Gastroesophageal sphincter (tissue), 3 donors: ENCODE measurements at regions not wholly inside any gene's neighbourhood (a gene's known extent, or its start where the extent isn't known, plus 50 kb on each side); places are given as distances from the start of the nearest gene placed in this dataset.

Source experiments
- EP300 ChIP-seq: sonication (generic); formaldehyde crosslinking; IDR thresholded peaks from one replicate; pipeline ENCODE4 v1.6.1; 2017; ENCODE audit warnings: antibody characterized with exemption, mild to moderate bottlenecking
- POLR2A ChIP-seq, 2 donors: fragments of 450-650 bp; IDR thresholded peaks; one replicate each; pipeline ENCODE4 v1.6.1; 2017; ENCODE audit warnings: antibody characterized with exemption in 2 of 2, mild to moderate bottlenecking in 2 of 2, moderate library complexity in 1 of 2
- POLR2AphosphoS5 ChIP-seq: sonication (generic); formaldehyde crosslinking; IDR thresholded peaks from one replicate; pipeline ENCODE4 v1.6.1; 2017; ENCODE audit warnings: antibody characterized with exemption
- TF ChIP-seq, protein P1 (sequence below), 4 experiments: fragments of 200-600 bp in 2 of 4; fragments of 450-650 bp in 2 of 4; sonication (generic) in 1 of 4; IDR thresholded peaks; one replicate each; pipeline ENCODE4 v1.5.1; 2017 to 2019; ENCODE audit warnings: antibody characterized with exemption in 4 of 4, mild to moderate bottlenecking in 2 of 4, moderate library complexity in 2 of 4

DNA sequence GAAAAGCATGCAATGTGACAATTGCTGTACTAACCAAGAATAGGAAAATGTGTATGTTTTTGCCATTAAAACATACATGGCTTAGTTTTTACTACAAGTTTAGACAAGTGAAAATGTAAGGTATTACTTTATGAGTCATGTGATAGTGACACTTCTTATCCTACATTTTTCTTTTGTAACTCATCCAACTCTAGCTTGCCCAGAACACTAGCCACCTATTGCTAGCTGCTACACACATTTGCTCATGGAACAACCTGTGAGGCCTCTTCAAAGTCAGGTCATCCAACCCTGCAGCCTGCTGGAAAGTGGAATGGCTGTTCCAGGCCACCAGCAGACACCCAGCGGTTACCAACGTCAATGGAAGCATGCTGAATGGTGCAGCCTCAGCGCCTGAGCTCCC is 1043.9 kb downstream of the TMEM182 start:
- TF ChIP-seq POLR2AphosphoS5 (no peak), POLR2A (IDR thresholded peaks at IDR 0.05) (no peak), EP300 (no peak)
- TF ChIP-seq, protein P1, sequence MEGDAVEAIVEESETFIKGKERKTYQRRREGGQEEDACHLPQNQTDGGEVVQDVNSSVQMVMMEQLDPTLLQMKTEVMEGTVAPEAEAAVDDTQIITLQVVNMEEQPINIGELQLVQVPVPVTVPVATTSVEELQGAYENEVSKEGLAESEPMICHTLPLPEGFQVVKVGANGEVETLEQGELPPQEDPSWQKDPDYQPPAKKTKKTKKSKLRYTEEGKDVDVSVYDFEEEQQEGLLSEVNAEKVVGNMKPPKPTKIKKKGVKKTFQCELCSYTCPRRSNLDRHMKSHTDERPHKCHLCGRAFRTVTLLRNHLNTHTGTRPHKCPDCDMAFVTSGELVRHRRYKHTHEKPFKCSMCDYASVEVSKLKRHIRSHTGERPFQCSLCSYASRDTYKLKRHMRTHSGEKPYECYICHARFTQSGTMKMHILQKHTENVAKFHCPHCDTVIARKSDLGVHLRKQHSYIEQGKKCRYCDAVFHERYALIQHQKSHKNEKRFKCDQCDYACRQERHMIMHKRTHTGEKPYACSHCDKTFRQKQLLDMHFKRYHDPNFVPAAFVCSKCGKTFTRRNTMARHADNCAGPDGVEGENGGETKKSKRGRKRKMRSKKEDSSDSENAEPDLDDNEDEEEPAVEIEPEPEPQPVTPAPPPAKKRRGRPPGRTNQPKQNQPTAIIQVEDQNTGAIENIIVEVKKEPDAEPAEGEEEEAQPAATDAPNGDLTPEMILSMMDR (IDR thresholded peaks at IDR 0.05): no peak
